ENCODE measurements at regions not wholly inside any gene's neighbourhood (a gene's known extent, or its start where the extent isn't known, plus 50 kb on each side); places are given as distances from the start of the nearest gene placed in this dataset.
"Not testable (repeated sequence)": the region's sequence is repeated elsewhere in the genome, so short reads cannot be mapped to it uniquely, and the experiment has no call there.

- no peak for FAIRE-seq
- TF ChIP-seq TAF1 (IDR thresholded peaks at IDR 0.05; ENCODE audit: borderline replicate concordance, low read depth, low read length) (no peak), POLR2A (IDR thresholded peaks at IDR 0.05; ENCODE audit: low read depth, low read length) (no peak), POLR2AphosphoS5 (IDR thresholded peaks at IDR 0.05; ENCODE audit: low read depth, low read length) (no peak)
Observed at GRCh38 chr10:2599571-2599970, 467.8 kb upstream of the PFKP start.

GRCh38 chr10:2592360-2593160, 474.8 kb upstream of the PFKP start:
- TF ChIP-seq POLR2A (IDR thresholded peaks at IDR 0.05; ENCODE audit: low read depth, low read length) (no peak), POLR2AphosphoS5 (IDR thresholded peaks at IDR 0.05; ENCODE audit: low read depth, low read length) (no peak), TAF1 (IDR thresholded peaks at IDR 0.05; ENCODE audit: borderline replicate concordance, low read depth, low read length) (no peak)
- DNase-seq (ENCODE audit: insufficient read length) (no peak), FAIRE-seq (no peak)

More at GRCh38 chr10:2599571-2599970, 467.8 kb upstream of the PFKP start:
- DNase-seq (ENCODE audit: insufficient read length), result no peak

- TF ChIP-seq POLR2A (IDR thresholded peaks at IDR 0.05; ENCODE audit: low read depth, low read length), result no peak
- no peak for TF ChIP-seq TAF1 (IDR thresholded peaks at IDR 0.05; ENCODE audit: borderline replicate concordance, low read depth, low read length)
- no peak for TF ChIP-seq POLR2AphosphoS5 (IDR thresholded peaks at IDR 0.05; ENCODE audit: low read depth, low read length)
- FAIRE-seq, result no peak
Observed at GRCh38 chr10:2589196-2589595, 478.2 kb upstream of the PFKP start.

GRCh38 chr10:2584385-2584784, 483.0 kb upstream of the PFKP start:
- TF ChIP-seq TAF1 (IDR thresholded peaks at IDR 0.05; ENCODE audit: borderline replicate concordance, low read depth, low read length) (no peak), POLR2A (IDR thresholded peaks at IDR 0.05; ENCODE audit: low read depth, low read length) (no peak), POLR2AphosphoS5 (IDR thresholded peaks at IDR 0.05; ENCODE audit: low read depth, low read length) (no peak)
- no peak for DNase-seq (ENCODE audit: insufficient read length)
- FAIRE-seq, result no peak

More at GRCh38 chr10:2589196-2589595, 478.2 kb upstream of the PFKP start:
- DNase-seq (ENCODE audit: insufficient read length), result no peak

- FAIRE-seq, result no peak
- DNase-seq (ENCODE audit: insufficient read length), result no peak
- TF ChIP-seq POLR2A (IDR thresholded peaks at IDR 0.05; ENCODE audit: low read depth, low read length), result no peak
- no peak for TF ChIP-seq TAF1 (IDR thresholded peaks at IDR 0.05; ENCODE audit: borderline replicate concordance, low read depth, low read length)
- TF ChIP-seq POLR2AphosphoS5 (IDR thresholded peaks at IDR 0.05; ENCODE audit: low read depth, low read length), result no peak
Observed at GRCh38 chr10:2576892-2577291, 490.5 kb upstream of the PFKP start.

GRCh38 chr10:2575460-2575859, 491.9 kb upstream of the PFKP start:
- TF ChIP-seq POLR2AphosphoS5 (IDR thresholded peaks at IDR 0.05; ENCODE audit: low read depth, low read length) (no peak), TAF1 (IDR thresholded peaks at IDR 0.05; ENCODE audit: borderline replicate concordance, low read depth, low read length) (no peak), POLR2A (IDR thresholded peaks at IDR 0.05; ENCODE audit: low read depth, low read length) (no peak)
- no peak for FAIRE-seq
- no peak for DNase-seq (ENCODE audit: insufficient read length)

- DNase-seq (ENCODE audit: insufficient read length), result no peak
- TF ChIP-seq POLR2AphosphoS5 (IDR thresholded peaks at IDR 0.05; ENCODE audit: low read depth, low read length) (no peak), TAF1 (IDR thresholded peaks at IDR 0.05; ENCODE audit: borderline replicate concordance, low read depth, low read length) (no peak), POLR2A (IDR thresholded peaks at IDR 0.05; ENCODE audit: low read depth, low read length) (no peak)
Observed at GRCh38 chr10:2572611-2573010, 494.7 kb upstream of the PFKP start.

GRCh38 chr10:2556883-2557282, 510.5 kb upstream of the PFKP start:
- DNase-seq (ENCODE audit: insufficient read length) (no peak), FAIRE-seq (no peak)
- no peak for TF ChIP-seq POLR2AphosphoS5 (IDR thresholded peaks at IDR 0.05; ENCODE audit: low read depth, low read length)
- no peak for TF ChIP-seq TAF1 (IDR thresholded peaks at IDR 0.05; ENCODE audit: borderline replicate concordance, low read depth, low read length)
- no peak for TF ChIP-seq POLR2A (IDR thresholded peaks at IDR 0.05; ENCODE audit: low read depth, low read length)

More at GRCh38 chr10:2572611-2573010, 494.7 kb upstream of the PFKP start:
- FAIRE-seq, result no peak

GRCh38 chr10:2548071-2548470, 519.3 kb upstream of the PFKP start:
- no peak for FAIRE-seq
- TF ChIP-seq POLR2A (IDR thresholded peaks at IDR 0.05; ENCODE audit: low read depth, low read length), result no peak
- TF ChIP-seq POLR2AphosphoS5 (IDR thresholded peaks at IDR 0.05; ENCODE audit: low read depth, low read length), result no peak
- TF ChIP-seq TAF1 (IDR thresholded peaks at IDR 0.05; ENCODE audit: borderline replicate concordance, low read depth, low read length), result no peak
- DNase-seq (ENCODE audit: insufficient read length), result no peak

- DNase-seq (ENCODE audit: insufficient read length) (no peak), FAIRE-seq (no peak)
- TF ChIP-seq POLR2AphosphoS5 (IDR thresholded peaks at IDR 0.05; ENCODE audit: low read depth, low read length) (no peak), TAF1 (IDR thresholded peaks at IDR 0.05; ENCODE audit: borderline replicate concordance, low read depth, low read length) (no peak), POLR2A (IDR thresholded peaks at IDR 0.05; ENCODE audit: low read depth, low read length) (no peak)
Observed at GRCh38 chr10:2547606-2548005, 519.7 kb upstream of the PFKP start.

GRCh38 chr10:2546894-2547293, 520.5 kb upstream of the PFKP start:
- DNase-seq (ENCODE audit: insufficient read length), result not testable (repeated sequence)

GRCh38 chr10:2543974-2544373, 523.4 kb upstream of the PFKP start:
- FAIRE-seq, result no peak
- TF ChIP-seq TAF1 (IDR thresholded peaks at IDR 0.05; ENCODE audit: borderline replicate concordance, low read depth, low read length), result no peak
- TF ChIP-seq POLR2AphosphoS5 (IDR thresholded peaks at IDR 0.05; ENCODE audit: low read depth, low read length), result no peak
- TF ChIP-seq POLR2A (IDR thresholded peaks at IDR 0.05; ENCODE audit: low read depth, low read length), result no peak

More at GRCh38 chr10:2546894-2547293, 520.5 kb upstream of the PFKP start:
- FAIRE-seq, result not testable (repeated sequence)

More at GRCh38 chr10:2543974-2544373, 523.4 kb upstream of the PFKP start:
- DNase-seq (ENCODE audit: insufficient read length), result no peak

Measured in GM12892 (cell line).